GM23338 (cell line): ENCODE measurements at regions not wholly inside any gene's neighbourhood (a gene's known extent, or its start where the extent isn't known, plus 50 kb on each side); places are given as distances from the start of the nearest gene placed in this dataset.

Experiments used
- ATAC-seq: fragments of 200-7000 bp; cut with Tn5 transposase; 3 replicates; pipeline ENCODE4 v1.9.1; 2020
- DNase-seq: peaks from one replicate; pipeline ENCODE4 v3.0.0-alpha.2; 2015; ENCODE audit warnings: low spot score
- H2AFZ ChIP-seq: fragments of 200-600 bp; sonication (generic); 2 replicates; pipeline ENCODE4 v1.8.0; 2016; ENCODE audit warnings: antibody characterized with exemption, mild to moderate bottlenecking, moderate library complexity
- H3F3A ChIP-seq: fragments of 200-600 bp; sonication (generic); replicated peaks from 2 replicates; pipeline ENCODE4 v1.8.0; 2017; ENCODE audit warnings: antibody characterized with exemption, mixed run types, low read depth
- H3K27ac ChIP-seq: fragments of 200-600 bp; sonication (generic); 2 replicates; pipeline ENCODE4 v1.6.1; 2016; ENCODE audit warnings: low read depth
- H3K27me3 ChIP-seq: fragments of 200-600 bp; sonication (generic); 2 replicates; pipeline ENCODE4 v1.8.0; 2016; ENCODE audit warnings: mild to moderate bottlenecking, mixed run types, moderate library complexity; ENCODE audit not compliant: insufficient read depth
- H3K36me3 ChIP-seq: fragments of 200-600 bp; sonication (generic); 2 replicates; pipeline ENCODE4 v1.8.0; 2016; ENCODE audit warnings: mild to moderate bottlenecking; ENCODE audit not compliant: insufficient read depth
- H3K4me1 ChIP-seq: fragments of 200-600 bp; sonication (generic); 2 replicates; pipeline ENCODE4 v1.8.0; 2016; ENCODE audit warnings: mild to moderate bottlenecking, moderate library complexity; ENCODE audit not compliant: insufficient read depth
- H3K4me2 ChIP-seq: fragments of 200-600 bp; sonication (generic); 2 replicates; pipeline ENCODE4 v1.7.1; 2017; ENCODE audit warnings: mixed run types
- H3K4me3 ChIP-seq: fragments of 200-600 bp; sonication (generic); 2 replicates; pipeline ENCODE4 v1.6.1; 2016; ENCODE audit warnings: mixed run types
- H3K79me2 ChIP-seq: fragments of 200-600 bp; sonication (generic); replicated peaks from 2 replicates; pipeline ENCODE4 v1.8.0; 2017; ENCODE audit warnings: mild to moderate bottlenecking; ENCODE audit not compliant: insufficient read depth
- H3K9me2 ChIP-seq: fragments of 200-600 bp; sonication (generic); 2 replicates; pipeline ENCODE4 v1.8.0; 2017; ENCODE audit not compliant: insufficient read depth
- H4K20me1 ChIP-seq: fragments of 200-600 bp; sonication (generic); replicated peaks from 2 replicates; pipeline ENCODE4 v1.8.0; 2017; ENCODE audit warnings: mild to moderate bottlenecking; ENCODE audit not compliant: insufficient read depth
- H3K27ac Mint-ChIP-seq: 2 replicates; pipeline ENCODE4 v1.8.0; 2020; ENCODE audit warnings: inconsistent platforms, mild to moderate bottlenecking, moderate library complexity, mixed read lengths
- H3K27me3 Mint-ChIP-seq: 3 replicates; pipeline ENCODE4 v1.8.0; 2022; ENCODE audit warnings: low read depth, mild to moderate bottlenecking, moderate library complexity, mixed read lengths, inconsistent platforms; ENCODE audit not compliant: insufficient read depth, poor library complexity
- H3K36me3 Mint-ChIP-seq: 3 replicates; pipeline ENCODE4 v1.8.0; 2021; ENCODE audit warnings: low read depth, mild to moderate bottlenecking, inconsistent platforms, moderate library complexity, mixed read lengths
- H3K4me1 Mint-ChIP-seq: 3 replicates; pipeline ENCODE4 v1.8.0; 2020; ENCODE audit warnings: mild to moderate bottlenecking, inconsistent platforms, mixed read lengths
- H3K4me3 Mint-ChIP-seq: 3 replicates; pipeline ENCODE4 v1.8.0; 2021; ENCODE audit warnings: moderate library complexity, mild to moderate bottlenecking, inconsistent platforms, mixed read lengths
- H3K9me3 Mint-ChIP-seq: 3 replicates; pipeline ENCODE4 v1.8.0; 2020; ENCODE audit warnings: moderate library complexity, mild to moderate bottlenecking, inconsistent platforms, mixed read lengths
- CREB1 ChIP-seq: fragments of 250-450 bp; sonication (Bioruptor Pico); IDR thresholded peaks from 2 replicates; pipeline ENCODE4 v1.5.0; 2020; ENCODE audit warnings: low read depth, mild to moderate bottlenecking, moderate library complexity
- CTCF ChIP-seq, 2 experiments: fragments of 200-600 bp in 1 of 2; sonication (generic) in 1 of 2; conservative IDR thresholded peaks; 2 replicates each; pipeline versions ENCODE4 v1.5.1 to v1.6.1; 2016 to 2017; ENCODE audit warnings: antibody characterized with exemption in 2 of 2, low read depth in 2 of 2, mild to moderate bottlenecking in 2 of 2, moderate library complexity in 1 of 2
- ETS1 ChIP-seq: IDR thresholded peaks from 2 replicates; pipeline ENCODE4 v1.6.1; 2016; ENCODE audit warnings: antibody characterized with exemption
- EZH2phosphoT487 ChIP-seq: fragments of 200-600 bp; sonication (generic); IDR thresholded peaks from one replicate; pipeline ENCODE4 v1.8.1; 2018; ENCODE audit warnings: antibody characterized with exemption; ENCODE audit not compliant: unreplicated experiment
- JUNB ChIP-seq: IDR thresholded peaks from one replicate; pipeline ENCODE4 v1.6.1; 2016; ENCODE audit warnings: antibody characterized with exemption; ENCODE audit not compliant: unreplicated experiment
- POLR2AphosphoS5 ChIP-seq: IDR thresholded peaks from 2 replicates; pipeline ENCODE4 v1.6.1; 2016; ENCODE audit warnings: antibody characterized with exemption, low read depth
- REST ChIP-seq: IDR thresholded peaks from one replicate; pipeline ENCODE4 v1.6.1; 2018; ENCODE audit warnings: antibody characterized with exemption; ENCODE audit not compliant: unreplicated experiment
- STAT1 ChIP-seq: IDR thresholded peaks from one replicate; pipeline ENCODE4 v1.6.1; 2016; ENCODE audit warnings: antibody characterized with exemption; ENCODE audit not compliant: unreplicated experiment
- ZNF114 ChIP-seq: fragments of 250-450 bp; sonication (Bioruptor Pico); IDR thresholded peaks from 2 replicates; pipeline ENCODE4 v1.5.0; 2020; ENCODE audit warnings: mild to moderate bottlenecking, moderate library complexity
- ZNF462 ChIP-seq: fragments of 250-450 bp; sonication (Bioruptor Pico); IDR thresholded peaks from 2 replicates; pipeline ENCODE4 v1.5.0; 2020; ENCODE audit warnings: mild to moderate bottlenecking, moderate library complexity

GRCh38 chr10:21030091-21030490, 133.0 kb upstream of the NEBL start (continued):
- TF ChIP-seq ZNF462 = no peak
- no peak for TF ChIP-seq STAT1
- TF ChIP-seq CREB1 = no peak
- no peak for TF ChIP-seq POLR2AphosphoS5
- TF ChIP-seq EZH2phosphoT487 = no peak

GRCh38 chr10:21022821-21023220, 125.7 kb upstream of the NEBL start:
- Mint-ChIP-seq H3K9me3 (no peaks in the 10 kb centered on the region), H3K4me3 (no peak overlapping the region), H3K4me1 (no peaks in the 10 kb centered on the region; the same call in 2 of the 3 replicates), H3K27me3 (no peaks in the 10 kb centered on the region), H3K36me3 (no peaks in the 10 kb centered on the region; the same call in 2 of the 3 replicates), H3K27ac (no peak overlapping the region)
- Histone ChIP-seq H2AFZ (no peak overlapping the region), H3K4me1 (no peaks in the 10 kb centered on the region), H3K27ac (no peak overlapping the region), H4K20me1 (no peaks in the 10 kb centered on the region), H3K9me2 (no peaks in the 10 kb centered on the region), H3K4me2 (no peak overlapping the region), H3K4me3 (no peak overlapping the region), H3F3A (no peaks in the 10 kb centered on the region), H3K27me3 (no peaks in the 10 kb centered on the region), H3K36me3 (no peaks in the 10 kb centered on the region), H3K79me2 (no peaks in the 10 kb centered on the region)
- no peak for DNase-seq
- ATAC-seq = no peak
- TF ChIP-seq REST = no peak
- TF ChIP-seq CREB1 = no peak
- TF ChIP-seq EZH2phosphoT487 = no peak
- no peak for TF ChIP-seq ZNF114 (CRISPR knock-in tag)
- TF ChIP-seq CTCF (conservative IDR thresholded peaks at IDR 0.05; ENCODE audit: low read depth in 2 of 2) = no peak
- TF ChIP-seq ETS1 = no peak
- no peak for TF ChIP-seq JUNB
